ENCODE measurements at regions not wholly inside any gene's neighbourhood (a gene's known extent, or its start where the extent isn't known, plus 50 kb on each side); places are given as distances from the start of the nearest gene placed in this dataset.
A peak's percentile ranks its signal among the peaks of the same experiment; 100 is the strongest.
"Not testable (repeated sequence)": the region's sequence is repeated elsewhere in the genome, so short reads cannot be mapped to it uniquely, and the experiment has no call there.

GRCh38 chrX:109782994-109783700, 50.1 kb upstream of the ACSL4 start:
- no peak overlapping the region for H3K4me3 ChIP-seq
- TF ChIP-seq, protein P1, sequence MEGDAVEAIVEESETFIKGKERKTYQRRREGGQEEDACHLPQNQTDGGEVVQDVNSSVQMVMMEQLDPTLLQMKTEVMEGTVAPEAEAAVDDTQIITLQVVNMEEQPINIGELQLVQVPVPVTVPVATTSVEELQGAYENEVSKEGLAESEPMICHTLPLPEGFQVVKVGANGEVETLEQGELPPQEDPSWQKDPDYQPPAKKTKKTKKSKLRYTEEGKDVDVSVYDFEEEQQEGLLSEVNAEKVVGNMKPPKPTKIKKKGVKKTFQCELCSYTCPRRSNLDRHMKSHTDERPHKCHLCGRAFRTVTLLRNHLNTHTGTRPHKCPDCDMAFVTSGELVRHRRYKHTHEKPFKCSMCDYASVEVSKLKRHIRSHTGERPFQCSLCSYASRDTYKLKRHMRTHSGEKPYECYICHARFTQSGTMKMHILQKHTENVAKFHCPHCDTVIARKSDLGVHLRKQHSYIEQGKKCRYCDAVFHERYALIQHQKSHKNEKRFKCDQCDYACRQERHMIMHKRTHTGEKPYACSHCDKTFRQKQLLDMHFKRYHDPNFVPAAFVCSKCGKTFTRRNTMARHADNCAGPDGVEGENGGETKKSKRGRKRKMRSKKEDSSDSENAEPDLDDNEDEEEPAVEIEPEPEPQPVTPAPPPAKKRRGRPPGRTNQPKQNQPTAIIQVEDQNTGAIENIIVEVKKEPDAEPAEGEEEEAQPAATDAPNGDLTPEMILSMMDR (IDR thresholded peaks at IDR 0.05) = no peak
- ATAC-seq (ENCODE audit: insufficient number of reproducible peaks, low FRiP score, low read depth) (no peak), DNase-seq (ENCODE audit: low spot score) (no peak)
- H3K36me3 ChIP-seq = no peaks in the 10 kb centered on the region
- peaks cover 0 to 8% of the 10 kb centered on the region in 2 donors for H3K4me1 ChIP-seq (ENCODE audit: control insufficient read depth in 1 of 2, low read depth in 2 of 2)
- H3K27ac ChIP-seq = peak overlapping the region in 1 of 2 donors; percentile 71
- no peaks in the 10 kb centered on the region for H3K27me3 ChIP-seq (replicated peaks; ENCODE audit: insufficient read depth)
- no peaks in the 10 kb centered on the region for H3K9me3 ChIP-seq

- H3K9me3 ChIP-seq = no peaks in the 10 kb centered on the region
- no peak for ATAC-seq (ENCODE audit: insufficient number of reproducible peaks, low FRiP score, low read depth)
Observed at GRCh38 chrX:109783701-109784079, 50.6 kb upstream of the ACSL4 start.

DNA sequence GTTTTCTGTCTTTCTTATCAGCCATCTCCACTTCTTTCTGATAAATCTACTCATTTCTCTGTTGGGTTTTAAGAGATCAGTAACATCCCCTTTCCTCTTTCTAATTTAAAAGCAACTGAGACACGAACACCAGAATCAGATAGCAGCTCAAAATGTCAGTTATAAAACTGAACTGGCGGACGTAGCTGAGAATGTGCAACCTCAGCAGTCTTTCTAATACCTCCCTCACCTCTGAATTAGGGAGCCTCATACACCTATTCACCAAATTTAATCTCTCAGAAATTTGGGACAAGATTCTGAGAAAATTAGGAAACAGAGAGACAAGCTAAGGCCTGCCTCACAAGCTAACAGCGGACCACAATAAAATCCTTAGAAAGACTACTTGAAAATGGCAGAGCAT, 52.0 kb upstream of the ACSL4 start:
- DNase-seq (ENCODE audit: low spot score) (no peak), ATAC-seq (ENCODE audit: insufficient number of reproducible peaks, low FRiP score, low read depth) (no peak)
- Histone ChIP-seq H3K27ac (no peak overlapping the region), H3K36me3 (no peaks in the 10 kb centered on the region), H3K4me1 (ENCODE audit: control insufficient read depth in 1 of 2, low read depth in 2 of 2) (peaks cover 0 to 8% of the 10 kb centered on the region in 2 donors), H3K27me3 (replicated peaks; ENCODE audit: insufficient read depth) (no peaks in the 10 kb centered on the region), H3K4me3 (no peak overlapping the region), H3K9me3 (no peaks in the 10 kb centered on the region)
- TF ChIP-seq, protein P1 (IDR thresholded peaks at IDR 0.05) = no peak

More at GRCh38 chrX:109783701-109784079, 50.6 kb upstream of the ACSL4 start:
- peaks cover 0 to 8% of the 10 kb centered on the region in 2 donors for H3K4me1 ChIP-seq (ENCODE audit: control insufficient read depth in 1 of 2, low read depth in 2 of 2)
- H3K4me3 ChIP-seq = no peak overlapping the region
- no peak for DNase-seq (ENCODE audit: low spot score)
- H3K27me3 ChIP-seq (replicated peaks; ENCODE audit: insufficient read depth) = no peaks in the 10 kb centered on the region
- H3K27ac ChIP-seq = peak overlapping the region in 1 of 2 donors; percentile 71
- TF ChIP-seq, protein P1 (IDR thresholded peaks at IDR 0.05) = no peak
- no peaks in the 10 kb centered on the region for H3K36me3 ChIP-seq

DNA sequence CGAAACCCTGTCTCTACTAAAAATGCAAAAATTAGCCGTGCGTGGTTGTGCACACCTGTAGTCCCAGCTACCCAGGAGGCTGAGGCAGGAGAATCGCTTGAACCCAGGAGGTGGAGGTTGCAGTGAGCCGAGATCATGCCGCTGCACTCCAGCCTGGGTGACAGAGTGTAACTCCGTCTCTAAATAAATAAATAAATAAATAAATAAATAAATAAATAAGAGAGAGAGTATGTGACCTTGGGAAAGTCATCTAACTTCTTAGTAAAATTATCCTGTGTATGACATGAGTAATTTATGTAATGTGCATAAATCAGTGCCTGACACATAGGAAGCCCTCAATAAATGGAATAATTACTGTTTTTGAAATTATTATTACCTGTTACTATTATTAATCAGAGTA, 57.5 kb upstream of the ACSL4 start:
- not testable (repeated sequence) for H3K4me3 ChIP-seq; H3K36me3 ChIP-seq; ATAC-seq (ENCODE audit: insufficient number of reproducible peaks, low FRiP score, low read depth); DNase-seq (ENCODE audit: low spot score); H3K27me3 ChIP-seq (replicated peaks; ENCODE audit: insufficient read depth); H3K27ac ChIP-seq; H3K4me1 ChIP-seq (ENCODE audit: control insufficient read depth in 1 of 2, low read depth in 2 of 2); H3K9me3 ChIP-seq

- Histone ChIP-seq H3K36me3 (no peaks in the 10 kb centered on the region), H3K4me3 (no peak overlapping the region), H3K4me1 (ENCODE audit: control insufficient read depth in 1 of 2, low read depth in 2 of 2) (no peaks in the 10 kb centered on the region), H3K27me3 (replicated peaks; ENCODE audit: insufficient read depth) (no peaks in the 10 kb centered on the region), H3K27ac (no peak overlapping the region), H3K9me3 (no peaks in the 10 kb centered on the region)
- ATAC-seq (ENCODE audit: insufficient number of reproducible peaks, low FRiP score, low read depth) = no peak
- TF ChIP-seq, protein P1 (IDR thresholded peaks at IDR 0.05) = no peak
- DNase-seq (ENCODE audit: low spot score) = no peak
Observed at GRCh38 chrX:109793191-109793590, 60.1 kb upstream of the ACSL4 start.

DNA sequence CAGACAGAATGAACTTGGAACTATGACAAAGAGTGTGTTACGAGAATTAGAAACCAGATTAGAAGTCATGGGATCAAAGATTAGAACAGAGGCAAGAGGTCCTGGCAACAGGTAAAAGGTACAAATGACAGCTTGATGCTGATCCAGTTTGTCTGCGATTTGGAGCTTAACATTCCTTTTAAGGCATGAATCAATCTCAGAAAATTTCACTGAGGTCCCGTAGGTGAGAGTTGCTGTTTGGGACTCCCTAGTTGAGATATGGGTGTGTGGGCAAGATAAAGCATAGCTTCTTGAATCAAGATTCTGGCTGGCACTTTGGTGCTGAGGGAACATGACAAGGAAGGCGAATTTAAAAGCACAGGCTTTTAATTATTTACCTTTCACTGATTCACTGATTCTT, 62.6 kb upstream of the ACSL4 start:
- Histone ChIP-seq H3K9me3 (no peaks in the 10 kb centered on the region), H3K4me1 (ENCODE audit: control insufficient read depth in 1 of 2, low read depth in 2 of 2) (no peaks in the 10 kb centered on the region), H3K27ac (no peak overlapping the region), H3K36me3 (no peaks in the 10 kb centered on the region), H3K27me3 (replicated peaks; ENCODE audit: insufficient read depth) (no peaks in the 10 kb centered on the region), H3K4me3 (no peak overlapping the region)
- TF ChIP-seq, protein P1 (IDR thresholded peaks at IDR 0.05) = no peak
- no peak for DNase-seq (ENCODE audit: low spot score)
- ATAC-seq (ENCODE audit: insufficient number of reproducible peaks, low FRiP score, low read depth) = no peak

Data from thoracic aorta (tissue), 2 donors.